IgD-negative memory B cell (primary cell): ENCODE measurements at regions not wholly inside any gene's neighbourhood (a gene's known extent, or its start where the extent isn't known, plus 50 kb on each side); places are given as distances from the start of the nearest gene placed in this dataset.

Source experiments
- H3K27ac Mint-ChIP-seq, 3 donors: one replicate each; pipeline ENCODE4 v1.8.0; 2020 to 2022; ENCODE audit warnings: mild to moderate bottlenecking in 3 of 3, mixed read lengths in 3 of 3, moderate library complexity in 1 of 3
- H3K27me3 Mint-ChIP-seq: one replicate; pipeline ENCODE4 v1.8.0; 2021; ENCODE audit warnings: mixed read lengths
- H3K36me3 Mint-ChIP-seq: one replicate; pipeline ENCODE4 v1.8.0; 2020; ENCODE audit warnings: mild to moderate bottlenecking, mixed read lengths
- H3K4me1 Mint-ChIP-seq, 3 donors: one replicate each; pipeline ENCODE4 v1.8.0; 2020 to 2022; ENCODE audit warnings: mixed read lengths in 3 of 3, mild to moderate bottlenecking in 1 of 3
- H3K4me3 Mint-ChIP-seq, 4 donors: one replicate each; pipeline ENCODE4 v1.8.0; 2020 to 2022; ENCODE audit warnings: mild to moderate bottlenecking in 4 of 4, mixed read lengths in 4 of 4, moderate library complexity in 3 of 4
- H3K9me3 Mint-ChIP-seq, 3 donors: one replicate each; pipeline ENCODE4 v1.8.0; 2020 to 2021; ENCODE audit warnings: mixed read lengths in 3 of 3, mild to moderate bottlenecking in 1 of 3

GRCh38 chr2:15784106-15784885, 156.1 kb upstream of the MYCN start:
- Mint-ChIP-seq H3K4me3 (no peak overlapping the region), H3K27ac (no peak overlapping the region), H3K27me3 (no peaks in the 10 kb centered on the region), H3K36me3 (no peaks in the 10 kb centered on the region), H3K9me3 (no peaks in the 10 kb centered on the region), H3K4me1 (no peaks in the 10 kb centered on the region)

GRCh38 chr2:15784886-15785801, 155.2 kb upstream of the MYCN start:
- no peaks in the 10 kb centered on the region for H3K36me3 Mint-ChIP-seq
- no peaks in the 10 kb centered on the region for H3K4me1 Mint-ChIP-seq
- H3K4me3 Mint-ChIP-seq = no peak overlapping the region
- H3K9me3 Mint-ChIP-seq = no peaks in the 10 kb centered on the region
- H3K27me3 Mint-ChIP-seq = no peaks in the 10 kb centered on the region
- H3K27ac Mint-ChIP-seq = no peak overlapping the region

GRCh38 chr2:15786003-15786654, 154.2 kb upstream of the MYCN start:
- H3K9me3 Mint-ChIP-seq = no peaks in the 10 kb centered on the region
- H3K27me3 Mint-ChIP-seq = no peaks in the 10 kb centered on the region
- H3K36me3 Mint-ChIP-seq = no peaks in the 10 kb centered on the region
- H3K4me1 Mint-ChIP-seq = no peaks in the 10 kb centered on the region
- H3K4me3 Mint-ChIP-seq = no peak overlapping the region
- H3K27ac Mint-ChIP-seq = no peak overlapping the region

- Mint-ChIP-seq H3K36me3 (no peaks in the 10 kb centered on the region), H3K27ac (no peak overlapping the region), H3K27me3 (no peaks in the 10 kb centered on the region), H3K4me1 (no peaks in the 10 kb centered on the region), H3K9me3 (no peaks in the 10 kb centered on the region), H3K4me3 (no peak overlapping the region)
These were observed 153.4 kb upstream of the MYCN start for GRCh38 chr2:15786901-15787300.

- Mint-ChIP-seq H3K4me3 (no peak overlapping the region), H3K4me1 (no peaks in the 10 kb centered on the region), H3K27ac (no peak overlapping the region), H3K27me3 (no peaks in the 10 kb centered on the region), H3K36me3 (no peaks in the 10 kb centered on the region), H3K9me3 (peaks cover 0 to 2% (median 0%) of the 10 kb centered on the region in 3 donors)
These were observed 152.6 kb upstream of the MYCN start for GRCh38 chr2:15787535-15788454.

GRCh38 chr2:15788455-15788829, 151.9 kb upstream of the MYCN start:
- peaks cover 0 to 2% (median 0%) of the 10 kb centered on the region in 3 donors for H3K9me3 Mint-ChIP-seq
- H3K27ac Mint-ChIP-seq = no peak overlapping the region
- H3K4me3 Mint-ChIP-seq = no peak overlapping the region
- H3K36me3 Mint-ChIP-seq = no peaks in the 10 kb centered on the region
- H3K4me1 Mint-ChIP-seq = no peaks in the 10 kb centered on the region
- no peaks in the 10 kb centered on the region for H3K27me3 Mint-ChIP-seq

GRCh38 chr2:15788830-15789229, 151.5 kb upstream of the MYCN start:
- no peaks in the 10 kb centered on the region for H3K27me3 Mint-ChIP-seq
- no peak overlapping the region for H3K4me3 Mint-ChIP-seq
- no peaks in the 10 kb centered on the region for H3K36me3 Mint-ChIP-seq
- no peaks in the 10 kb centered on the region for H3K4me1 Mint-ChIP-seq
- H3K27ac Mint-ChIP-seq = no peak overlapping the region
- peaks cover 0 to 2% (median 0%) of the 10 kb centered on the region in 3 donors for H3K9me3 Mint-ChIP-seq

- peaks cover 0 to 2% (median 0%) of the 10 kb centered on the region in 3 donors for H3K9me3 Mint-ChIP-seq
These were observed 150.8 kb upstream of the MYCN start for GRCh38 chr2:15789381-15790062.

GRCh38 chr2:15790326-15790725, 150.0 kb upstream of the MYCN start:
- Mint-ChIP-seq H3K9me3 (peaks cover 0 to 2% (median 0%) of the 10 kb centered on the region in 3 donors), H3K36me3 (no peaks in the 10 kb centered on the region), H3K4me3 (no peak overlapping the region), H3K4me1 (no peaks in the 10 kb centered on the region), H3K27ac (no peak overlapping the region), H3K27me3 (no peaks in the 10 kb centered on the region)

More at GRCh38 chr2:15789381-15790062, 150.8 kb upstream of the MYCN start:
- no peak overlapping the region for H3K27ac Mint-ChIP-seq
- H3K4me3 Mint-ChIP-seq = no peak overlapping the region
- H3K4me1 Mint-ChIP-seq = no peaks in the 10 kb centered on the region
- H3K27me3 Mint-ChIP-seq = no peaks in the 10 kb centered on the region
- H3K36me3 Mint-ChIP-seq = no peaks in the 10 kb centered on the region

GRCh38 chr2:15790838-15791237, 149.5 kb upstream of the MYCN start:
- H3K27me3 Mint-ChIP-seq = no peaks in the 10 kb centered on the region
- no peaks in the 10 kb centered on the region for H3K36me3 Mint-ChIP-seq
- no peaks in the 10 kb centered on the region for H3K4me1 Mint-ChIP-seq
- H3K9me3 Mint-ChIP-seq = peaks cover 0 to 2% (median 0%) of the 10 kb centered on the region in 3 donors
- no peak overlapping the region for H3K4me3 Mint-ChIP-seq
- H3K27ac Mint-ChIP-seq = no peak overlapping the region

GRCh38 chr2:15791294-15791693, 149.1 kb upstream of the MYCN start:
- Mint-ChIP-seq H3K4me3 (no peak overlapping the region), H3K9me3 (peaks cover 0 to 2% (median 0%) of the 10 kb centered on the region in 3 donors), H3K27ac (no peak overlapping the region), H3K36me3 (no peaks in the 10 kb centered on the region), H3K4me1 (no peaks in the 10 kb centered on the region), H3K27me3 (no peaks in the 10 kb centered on the region)

GRCh38 chr2:15792331-15792730, 148.0 kb upstream of the MYCN start:
- no peak overlapping the region for H3K27ac Mint-ChIP-seq
- no peak overlapping the region for H3K4me3 Mint-ChIP-seq
- H3K4me1 Mint-ChIP-seq = no peaks in the 10 kb centered on the region
- H3K27me3 Mint-ChIP-seq = no peaks in the 10 kb centered on the region
- peaks cover 0 to 2% (median 0%) of the 10 kb centered on the region in 3 donors for H3K9me3 Mint-ChIP-seq
- H3K36me3 Mint-ChIP-seq = no peaks in the 10 kb centered on the region

- no peaks in the 10 kb centered on the region for H3K27me3 Mint-ChIP-seq
- no peak overlapping the region for H3K4me3 Mint-ChIP-seq
- no peaks in the 10 kb centered on the region for H3K36me3 Mint-ChIP-seq
- H3K27ac Mint-ChIP-seq = no peak overlapping the region
- peaks cover 0 to 3% (median 0%) of the 10 kb centered on the region in 3 donors for H3K9me3 Mint-ChIP-seq
- no peaks in the 10 kb centered on the region for H3K4me1 Mint-ChIP-seq
These were observed 147.1 kb upstream of the MYCN start for GRCh38 chr2:15793078-15793913.
